HepG2 (cell line): ENCODE measurements at regions not wholly inside any gene's neighbourhood (a gene's known extent, or its start where the extent isn't known, plus 50 kb on each side); places are given as distances from the start of the nearest gene placed in this dataset.

Source experiments
- CENPT ChIP-seq: sonication (generic); formaldehyde crosslinking; IDR thresholded peaks from 2 replicates; pipeline ENCODE4 v1.8.0; 2022; ENCODE audit warnings: low read depth, mild to moderate bottlenecking, moderate library complexity, missing genetic modification reagents
- HNRNPUL1 ChIP-seq: fragments of 200-400 bp; formaldehyde crosslinking; IDR thresholded peaks from 2 replicates; pipeline ENCODE4 v1.6.1; 2017; ENCODE audit warnings: low read depth, mild to moderate bottlenecking, low read length, moderate library complexity
- HOXA5 ChIP-seq: sonication (generic); formaldehyde crosslinking; IDR thresholded peaks from 2 replicates; pipeline ENCODE4 v1.4.0; 2020; ENCODE audit warnings: missing genetic modification reagents
- IKZF1 ChIP-seq: fragments of 450-650 bp; IDR thresholded peaks from 2 replicates; pipeline ENCODE4 v1.7.1; 2016
- MXI1 ChIP-seq: IDR thresholded peaks from 3 replicates; pipeline ENCODE4 v1.6.1; 2012; ENCODE audit warnings: low read depth, low read length, inconsistent platforms, borderline replicate concordance
- NCOR1 ChIP-seq: fragments of 200-600 bp; sonication (generic); IDR thresholded peaks from 2 replicates; pipeline ENCODE4 v1.7.0; 2017; ENCODE audit warnings: antibody characterized with exemption, low read length, borderline replicate concordance
- NFYC ChIP-seq: IDR thresholded peaks from 2 replicates; pipeline ENCODE4 v1.6.1; 2016; ENCODE audit warnings: missing genetic modification reagents, missing compliant biosample characterization
- NPAS2 ChIP-seq: sonication (generic); formaldehyde crosslinking; IDR thresholded peaks from 2 replicates; pipeline ENCODE4 v1.8.0; 2022; ENCODE audit warnings: mild to moderate bottlenecking, missing genetic modification reagents, borderline replicate concordance
- NRL ChIP-seq: sonication (generic); formaldehyde crosslinking; IDR thresholded peaks from 2 replicates; pipeline ENCODE4 v1.5.0; 2020; ENCODE audit warnings: missing genetic modification reagents, mild to moderate bottlenecking, moderate library complexity, borderline replicate concordance
- PAF1 ChIP-seq: IDR thresholded peaks from 2 replicates; pipeline ENCODE4 v1.6.1; 2016; ENCODE audit warnings: missing genetic modification reagents, missing compliant biosample characterization
- PAX8 ChIP-seq: sonication (generic); formaldehyde crosslinking; IDR thresholded peaks from 2 replicates; pipeline ENCODE4 v1.8.0; 2022; ENCODE audit warnings: mild to moderate bottlenecking, missing genetic modification reagents, borderline replicate concordance
- PLRG1 ChIP-seq: fragments of 450-650 bp; conservative IDR thresholded peaks from 2 replicates; pipeline ENCODE4 v1.6.1; 2016
- PTBP1 ChIP-seq: fragments of 200-400 bp; formaldehyde crosslinking; IDR thresholded peaks from 2 replicates; pipeline ENCODE4 v1.6.1; 2018; ENCODE audit warnings: low read length, low read depth; ENCODE audit not compliant: poor library complexity, severe bottlenecking
- SALL1 ChIP-seq: sonication (generic); formaldehyde crosslinking; IDR thresholded peaks from 2 replicates; pipeline ENCODE4 v1.8.0; 2022; ENCODE audit warnings: mild to moderate bottlenecking, missing genetic modification reagents
- SMAD3 ChIP-seq: sonication (generic); formaldehyde crosslinking; IDR thresholded peaks from 2 replicates; pipeline ENCODE4 v1.4.0; 2020; ENCODE audit warnings: missing genetic modification reagents
- SMARCC2 ChIP-seq: fragments of 450-650 bp; IDR thresholded peaks from 2 replicates; pipeline ENCODE4 v1.6.1; 2017; ENCODE audit warnings: antibody characterized with exemption, mild to moderate bottlenecking
- SP140L ChIP-seq: sonication (generic); formaldehyde crosslinking; IDR thresholded peaks from 2 replicates; pipeline ENCODE4 v1.4.0; 2020; ENCODE audit warnings: missing genetic modification reagents, borderline replicate concordance
- SYNCRIP ChIP-seq: fragments of 200-400 bp; formaldehyde crosslinking; IDR thresholded peaks from 2 replicates; pipeline ENCODE4 v1.6.1; 2018; ENCODE audit warnings: mild to moderate bottlenecking, low read depth, low read length; ENCODE audit not compliant: insufficient read depth
- TBP ChIP-seq: sonication (generic); formaldehyde crosslinking; IDR thresholded peaks from 2 replicates; pipeline ENCODE4 v1.5.0; 2020; ENCODE audit warnings: missing genetic modification reagents
- XBP1 ChIP-seq: sonication (generic); formaldehyde crosslinking; IDR thresholded peaks from 2 replicates; pipeline ENCODE4 v1.5.0; 2020; ENCODE audit warnings: missing genetic modification reagents
- ZBTB1 ChIP-seq: sonication (generic); formaldehyde crosslinking; IDR thresholded peaks from 2 replicates; pipeline ENCODE4 v1.4.0; 2020; ENCODE audit warnings: missing genetic modification reagents, borderline replicate concordance
- ZBTB33 ChIP-seq: sonication (generic); formaldehyde crosslinking; IDR thresholded peaks from 2 replicates; pipeline ENCODE4 v1.4.0; 2020; ENCODE audit warnings: missing genetic modification reagents
- ZFAT ChIP-seq: sonication (generic); formaldehyde crosslinking; conservative IDR thresholded peaks from 2 replicates; pipeline ENCODE4 v1.8.1; 2023; ENCODE audit warnings: missing genetic modification reagents, inconsistent platforms
- ZFP37 ChIP-seq: sonication (generic); formaldehyde crosslinking; IDR thresholded peaks from 2 replicates; pipeline ENCODE4 v1.4.0; 2020; ENCODE audit warnings: missing genetic modification reagents, borderline replicate concordance
- ZMAT5 ChIP-seq: sonication (generic); formaldehyde crosslinking; IDR thresholded peaks from 2 replicates; pipeline ENCODE4 v1.5.0; 2020; ENCODE audit warnings: mild to moderate bottlenecking, low read depth, missing genetic modification reagents, borderline replicate concordance
- ZNF143 ChIP-seq: sonication (generic); formaldehyde crosslinking; IDR thresholded peaks from 2 replicates; pipeline ENCODE4 v1.4.0; 2020; ENCODE audit warnings: missing genetic modification reagents
- ZNF644 ChIP-seq: IDR thresholded peaks from 2 replicates; pipeline ENCODE4 v1.6.1; 2016; ENCODE audit warnings: low read depth
- ZNF703 ChIP-seq: sonication (generic); formaldehyde crosslinking; IDR thresholded peaks from 2 replicates; pipeline ENCODE4 v1.5.1; 2020; ENCODE audit warnings: missing genetic modification reagents, mild to moderate bottlenecking, moderate library complexity, borderline replicate concordance
- ZNF740 ChIP-seq: sonication (generic); formaldehyde crosslinking; IDR thresholded peaks from 2 replicates; pipeline ENCODE4 v1.4.0; 2020; ENCODE audit warnings: missing genetic modification reagents
- ZNF749 ChIP-seq: sonication (generic); formaldehyde crosslinking; IDR thresholded peaks from 2 replicates; pipeline ENCODE4 v1.8.0; 2022; ENCODE audit warnings: mild to moderate bottlenecking, missing genetic modification reagents, moderate library complexity, borderline replicate concordance
- ZNF816 ChIP-seq: sonication (generic); formaldehyde crosslinking; IDR thresholded peaks from 2 replicates; pipeline ENCODE4 v1.8.0; 2022; ENCODE audit warnings: missing genetic modification reagents, mild to moderate bottlenecking, borderline replicate concordance
- ZSCAN20 ChIP-seq: sonication (generic); formaldehyde crosslinking; IDR thresholded peaks from 2 replicates; pipeline ENCODE4 v1.4.0; 2020; ENCODE audit warnings: missing genetic modification reagents, mild to moderate bottlenecking, borderline replicate concordance

- TF ChIP-seq SALL1 (CRISPR knock-in tag) (peak; percentile 53; the same call in 1 of the 2 replicates), ZMAT5 (no peak), ZBTB1 (CRISPR knock-in tag) (no peak), SYNCRIP (no peak), ZNF816 (CRISPR knock-in tag) (no peak), NPAS2 (CRISPR knock-in tag) (no peak), ZSCAN20 (CRISPR knock-in tag) (no peak), SMARCC2 (no peak), HOXA5 (CRISPR knock-in tag) (no peak), TBP (no peak), NFYC (CRISPR knock-in tag) (no peak), ZFAT (CRISPR knock-in tag) (no peak), ZNF703 (CRISPR knock-in tag) (no peak), ZNF143 (CRISPR knock-in tag) (no peak), IKZF1 (no peak), XBP1 (CRISPR knock-in tag) (no peak), HNRNPUL1 (no peak), CENPT (CRISPR knock-in tag) (no peak), ZNF644 (CRISPR knock-in tag) (peak; percentile 85), PAX8 (CRISPR knock-in tag) (no peak), ZBTB33 (peak; percentile 58; the same call in 1 of the 2 replicates), NRL (CRISPR knock-in tag) (no peak), ZFP37 (CRISPR knock-in tag) (no peak), ZNF749 (no peak), PLRG1 (no peak), MXI1 (no peak), NCOR1 (no peak), PTBP1 (no peak), ZNF740 (CRISPR knock-in tag) (no peak), SP140L (CRISPR knock-in tag) (no peak), SMAD3 (CRISPR knock-in tag) (no peak), PAF1 (CRISPR knock-in tag) (no peak)
Observed at GRCh38 chr17:72569148-72569946, 448.5 kb downstream of the SOX9 start (continued).
